Neural cell (in vitro differentiated cells): ENCODE measurements at regions not wholly inside any gene's neighbourhood (a gene's known extent, or its start where the extent isn't known, plus 50 kb on each side); places are given as distances from the start of the nearest gene placed in this dataset.

Experiments used
- H2AFZ ChIP-seq: fragments of 200-600, 300-800 bp; sonication (generic), shearing (Covaris generic); 2 replicates; pipeline ENCODE4 v1.6.0; 2014; ENCODE audit warnings: low read depth, mild to moderate bottlenecking, antibody characterized with exemption, low read length, moderate library complexity
- H3F3A ChIP-seq: fragments of 200-600 bp; shearing (Covaris generic); 2 replicates; pipeline ENCODE4 v1.6.1; 2016; ENCODE audit warnings: mild to moderate bottlenecking, moderate library complexity, mixed read lengths, antibody characterized with exemption, low read length; ENCODE audit not compliant: insufficient read depth, poor library complexity, severe bottlenecking
- H3K27ac ChIP-seq: fragments of 200-600, 300-800 bp; sonication (generic), shearing (Covaris generic); 2 replicates; pipeline ENCODE4 v1.5.1; 2014; ENCODE audit warnings: mild to moderate bottlenecking, low read length, moderate library complexity
- H3K27me3 ChIP-seq: fragments of 300-800, 200-600 bp; sonication (generic), shearing (Covaris generic); 2 replicates; pipeline ENCODE4 v1.6.0; 2014; ENCODE audit warnings: mild to moderate bottlenecking, low read depth, low read length, moderate library complexity; ENCODE audit not compliant: insufficient read depth
- H3K36me3 ChIP-seq: fragments of 300-800, 200-600 bp; sonication (generic), shearing (Covaris generic); 2 replicates; pipeline ENCODE4 v1.5.1; 2014; ENCODE audit warnings: mild to moderate bottlenecking, antibody characterized with exemption, low read length, moderate library complexity; ENCODE audit not compliant: insufficient read depth
- H3K4me2 ChIP-seq: fragments of 300-800, 200-600 bp; sonication (generic), shearing (Covaris generic); 2 replicates; pipeline ENCODE4 v1.6.0; 2014; ENCODE audit warnings: mild to moderate bottlenecking, low read length
- H3K4me3 ChIP-seq: fragments of 300-800, 200-600 bp; sonication (generic), shearing (Covaris generic); 2 replicates; pipeline ENCODE4 v1.5.1; 2014; ENCODE audit warnings: mild to moderate bottlenecking, low read length, moderate library complexity
- H3K79me2 ChIP-seq: fragments of 200-600 bp; shearing (Covaris generic); replicated peaks from 2 replicates; pipeline ENCODE4 v1.6.0; 2014; ENCODE audit warnings: mild to moderate bottlenecking, low read length, moderate library complexity; ENCODE audit not compliant: insufficient read depth
- H3K9ac ChIP-seq: fragments of 300-800, 200-600 bp; sonication (generic), shearing (Covaris generic); 2 replicates; pipeline ENCODE4 v1.6.1; 2016; ENCODE audit warnings: mild to moderate bottlenecking, low read length, mixed read lengths
- H3K9me2 ChIP-seq: fragments of 200-600 bp; shearing (Covaris generic); 2 replicates; pipeline ENCODE4 v1.6.1; 2016; ENCODE audit warnings: mild to moderate bottlenecking, low read length, mixed read lengths; ENCODE audit not compliant: insufficient read depth
- H3K9me3 ChIP-seq: fragments of 200-600, 300-800 bp; sonication (generic), shearing (Covaris generic); 2 replicates; pipeline ENCODE4 v1.6.1; 2016; ENCODE audit warnings: mild to moderate bottlenecking, mixed run types, low read length, moderate library complexity, mixed read lengths
- H4K20me1 ChIP-seq: fragments of 200-600 bp; shearing (Covaris generic); 2 replicates; pipeline ENCODE4 v1.6.1; 2016; ENCODE audit warnings: mild to moderate bottlenecking, mixed run types; ENCODE audit not compliant: insufficient read depth
- CTCF ChIP-seq: fragments of 450-650 bp; IDR thresholded peaks from 2 replicates; pipeline ENCODE4 v1.5.1; 2014; ENCODE audit warnings: antibody characterized with exemption, mild to moderate bottlenecking, moderate library complexity; ENCODE audit not compliant: poor library complexity, severe bottlenecking
- EP300 ChIP-seq: fragments of 450-650 bp; conservative IDR thresholded peaks from 2 replicates; pipeline ENCODE4 v1.6.1; 2014; ENCODE audit warnings: antibody characterized with exemption, mild to moderate bottlenecking, moderate library complexity; ENCODE audit not compliant: poor library complexity, severe bottlenecking
- EZH2 ChIP-seq: fragments of 200-600, 300-800 bp; shearing (Covaris generic), sonication (generic); IDR thresholded peaks from 2 replicates; pipeline ENCODE4 v1.6.1; 2014; ENCODE audit warnings: antibody characterized with exemption, low read length, borderline replicate concordance, mild to moderate bottlenecking; ENCODE audit not compliant: insufficient read depth, poor library complexity, severe bottlenecking
- MXI1 ChIP-seq: fragments of 450-650 bp; conservative IDR thresholded peaks from 2 replicates; pipeline ENCODE4 v1.6.1; 2014; ENCODE audit warnings: antibody characterized with exemption, mild to moderate bottlenecking; ENCODE audit not compliant: poor library complexity, severe bottlenecking
- POLR2AphosphoS5 ChIP-seq: IDR thresholded peaks from 2 replicates; pipeline ENCODE4 v1.6.1; 2012
- RAD21 ChIP-seq: fragments of 450-650 bp; conservative IDR thresholded peaks from 2 replicates; pipeline ENCODE4 v1.6.1; 2014; ENCODE audit warnings: antibody characterized with exemption, mild to moderate bottlenecking, moderate library complexity
- SMC3 ChIP-seq: fragments of 450-650 bp; conservative IDR thresholded peaks from 2 replicates; pipeline ENCODE4 v1.6.1; 2014; ENCODE audit warnings: antibody characterized with exemption, mild to moderate bottlenecking, moderate library complexity; ENCODE audit not compliant: poor library complexity
- TAF1 ChIP-seq: IDR thresholded peaks from 2 replicates; pipeline ENCODE4 v1.6.1; 2012; ENCODE audit warnings: low read depth
- TF ChIP-seq, protein P1 (sequence below): IDR thresholded peaks from 2 replicates; pipeline ENCODE4 v1.6.1; 2012; ENCODE audit warnings: borderline replicate concordance

- TF ChIP-seq EP300 (no peak), POLR2AphosphoS5 (no peak), SMC3 (no peak)
- Histone ChIP-seq H3K27me3 (no peaks in the 10 kb centered on the region), H2AFZ (no peak overlapping the region)
Observed at GRCh38 chr6:142627474-142627873, 317.5 kb downstream of the HIVEP2 start.

DNA sequence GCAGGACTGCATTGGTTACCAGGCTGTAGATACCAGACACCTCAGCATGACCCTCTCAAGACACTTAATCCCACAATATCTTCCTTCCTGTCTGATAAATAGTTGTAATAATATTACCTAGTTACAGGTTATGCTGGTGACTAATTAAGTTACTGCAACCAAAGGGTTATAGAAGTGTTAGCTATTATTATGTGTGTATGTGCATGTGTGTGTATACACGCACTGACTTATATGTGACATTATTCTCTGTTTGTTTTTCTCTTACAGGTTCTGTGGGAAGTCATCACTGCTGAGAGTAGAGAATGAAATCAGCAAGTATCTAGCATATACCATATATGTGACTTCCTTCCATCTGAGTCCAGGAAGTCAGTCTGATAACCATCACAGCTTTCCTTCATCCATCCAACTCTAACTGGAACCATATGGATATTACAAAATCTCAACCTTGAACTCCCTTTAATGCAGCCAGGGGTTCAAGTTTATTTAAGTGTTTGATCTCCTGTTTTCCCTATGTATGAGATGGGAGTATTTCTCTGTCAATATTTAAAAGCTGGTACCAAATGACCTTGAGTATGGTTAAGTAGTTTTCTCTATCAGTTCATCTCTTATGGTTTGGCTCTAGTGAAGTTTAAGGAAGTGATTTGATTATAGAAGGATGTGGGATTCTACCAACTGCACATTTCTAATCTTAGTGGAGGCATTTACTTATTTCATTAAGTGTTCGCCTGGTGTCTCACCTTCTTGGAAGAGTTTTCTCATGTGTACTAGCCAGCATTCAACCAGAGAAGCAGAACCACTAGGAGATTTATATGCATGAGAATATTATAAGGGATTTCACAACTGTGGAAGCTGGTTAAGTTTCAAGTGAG is 313.2 kb downstream of the HIVEP2 start:
- H3K4me3 ChIP-seq = no peak overlapping the region
- H4K20me1 ChIP-seq = no peaks in the 10 kb centered on the region
- no peak overlapping the region for H3K9ac ChIP-seq
- no peak for TF ChIP-seq MXI1
- no peak for TF ChIP-seq CTCF
- TF ChIP-seq, protein P1, sequence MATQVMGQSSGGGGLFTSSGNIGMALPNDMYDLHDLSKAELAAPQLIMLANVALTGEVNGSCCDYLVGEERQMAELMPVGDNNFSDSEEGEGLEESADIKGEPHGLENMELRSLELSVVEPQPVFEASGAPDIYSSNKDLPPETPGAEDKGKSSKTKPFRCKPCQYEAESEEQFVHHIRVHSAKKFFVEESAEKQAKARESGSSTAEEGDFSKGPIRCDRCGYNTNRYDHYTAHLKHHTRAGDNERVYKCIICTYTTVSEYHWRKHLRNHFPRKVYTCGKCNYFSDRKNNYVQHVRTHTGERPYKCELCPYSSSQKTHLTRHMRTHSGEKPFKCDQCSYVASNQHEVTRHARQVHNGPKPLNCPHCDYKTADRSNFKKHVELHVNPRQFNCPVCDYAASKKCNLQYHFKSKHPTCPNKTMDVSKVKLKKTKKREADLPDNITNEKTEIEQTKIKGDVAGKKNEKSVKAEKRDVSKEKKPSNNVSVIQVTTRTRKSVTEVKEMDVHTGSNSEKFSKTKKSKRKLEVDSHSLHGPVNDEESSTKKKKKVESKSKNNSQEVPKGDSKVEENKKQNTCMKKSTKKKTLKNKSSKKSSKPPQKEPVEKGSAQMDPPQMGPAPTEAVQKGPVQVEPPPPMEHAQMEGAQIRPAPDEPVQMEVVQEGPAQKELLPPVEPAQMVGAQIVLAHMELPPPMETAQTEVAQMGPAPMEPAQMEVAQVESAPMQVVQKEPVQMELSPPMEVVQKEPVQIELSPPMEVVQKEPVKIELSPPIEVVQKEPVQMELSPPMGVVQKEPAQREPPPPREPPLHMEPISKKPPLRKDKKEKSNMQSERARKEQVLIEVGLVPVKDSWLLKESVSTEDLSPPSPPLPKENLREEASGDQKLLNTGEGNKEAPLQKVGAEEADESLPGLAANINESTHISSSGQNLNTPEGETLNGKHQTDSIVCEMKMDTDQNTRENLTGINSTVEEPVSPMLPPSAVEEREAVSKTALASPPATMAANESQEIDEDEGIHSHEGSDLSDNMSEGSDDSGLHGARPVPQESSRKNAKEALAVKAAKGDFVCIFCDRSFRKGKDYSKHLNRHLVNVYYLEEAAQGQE = no peak
- H3K36me3 ChIP-seq = no peaks in the 10 kb centered on the region
- no peaks in the 10 kb centered on the region for H3K9me2 ChIP-seq
- H3F3A ChIP-seq = no peaks in the 10 kb centered on the region
- no peak overlapping the region for H3K27ac ChIP-seq
- H3K9me3 ChIP-seq = no peaks in the 10 kb centered on the region
- no peaks in the 10 kb centered on the region for H3K27me3 ChIP-seq
- no peak overlapping the region for H3K4me2 ChIP-seq
- H2AFZ ChIP-seq = no peak overlapping the region
- H3K79me2 ChIP-seq = no peaks in the 10 kb centered on the region

More at GRCh38 chr6:142627474-142627873, 317.5 kb downstream of the HIVEP2 start:
- Histone ChIP-seq H3K27ac (no peak overlapping the region), H3K9me2 (no peaks in the 10 kb centered on the region), H3K9me3 (no peaks in the 10 kb centered on the region), H3K4me2 (no peak overlapping the region), H3K79me2 (no peaks in the 10 kb centered on the region), H3F3A (no peaks in the 10 kb centered on the region), H3K9ac (no peak overlapping the region), H3K4me3 (no peak overlapping the region), H3K36me3 (no peaks in the 10 kb centered on the region), H4K20me1 (no peaks in the 10 kb centered on the region)

DNA sequence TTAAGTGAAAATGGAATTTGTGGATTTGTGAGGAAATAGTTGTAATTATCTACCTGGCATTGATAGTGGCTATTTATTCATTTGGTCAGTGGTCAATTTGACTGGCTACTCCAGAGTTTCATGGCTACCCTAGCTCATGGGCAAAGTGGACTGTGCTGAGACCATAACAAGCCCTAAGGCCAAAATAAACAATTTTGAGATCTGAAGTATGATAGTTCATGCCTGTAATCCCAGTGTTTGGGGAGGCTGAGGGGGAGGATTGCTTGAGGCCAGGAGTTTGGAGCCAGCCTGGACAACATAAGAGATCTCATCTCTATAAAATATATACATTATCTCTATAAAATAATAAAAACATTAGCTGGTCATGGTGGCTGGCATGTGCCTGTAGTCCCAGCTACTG is 311.7 kb downstream of the HIVEP2 start:
- no peak overlapping the region for H3K4me2 ChIP-seq
- H3K9ac ChIP-seq = no peak overlapping the region
- H3K4me3 ChIP-seq = no peak overlapping the region
- H3K79me2 ChIP-seq = no peaks in the 10 kb centered on the region
- TF ChIP-seq TAF1 (no peak), POLR2AphosphoS5 (no peak), SMC3 (no peak), EZH2 (no peak), MXI1 (no peak), RAD21 (no peak), EP300 (no peak), CTCF (no peak)
- TF ChIP-seq, protein P1 = no peak
- no peaks in the 10 kb centered on the region for H3K9me3 ChIP-seq
- no peak overlapping the region for H2AFZ ChIP-seq
- H3K9me2 ChIP-seq = no peaks in the 10 kb centered on the region
- no peaks in the 10 kb centered on the region for H4K20me1 ChIP-seq
- no peak overlapping the region for H3K27ac ChIP-seq
- no peaks in the 10 kb centered on the region for H3K36me3 ChIP-seq
- H3F3A ChIP-seq = no peaks in the 10 kb centered on the region
- no peaks in the 10 kb centered on the region for H3K27me3 ChIP-seq
